Liver (tissue), 3 donors: ENCODE measurements at regions not wholly inside any gene's neighbourhood (a gene's known extent, or its start where the extent isn't known, plus 50 kb on each side); places are given as distances from the start of the nearest gene placed in this dataset.

Source experiments
- CTCF ChIP-seq: fragments of 150-350 bp; IDR thresholded peaks from 2 replicates; pipeline ENCODE4 v1.5.1; 2017; ENCODE audit warnings: improper control_type of control experiment, low read depth, low read length; ENCODE audit not compliant: missing input control
- RAD21 ChIP-seq, 2 donors: IDR thresholded peaks; 2 replicates each; pipeline ENCODE4 v1.6.1; 2016; ENCODE audit warnings: antibody characterized with exemption in 2 of 2, mild to moderate bottlenecking in 2 of 2
- SP1 ChIP-seq: IDR thresholded peaks from 2 replicates; pipeline ENCODE4 v1.6.1; 2018; ENCODE audit warnings: antibody characterized with exemption, mild to moderate bottlenecking
- donor health status: healthy.
- donor health status: healthy.

- TF ChIP-seq CTCF (no peak), RAD21 (IDR thresholded peaks at IDR 0.05) (no peak), SP1 (no peak)
Observed at GRCh38 chr7:79719216-79719615, 265.7 kb upstream of the MAGI2 start.
